Smooth muscle cell (in vitro differentiated cells): ENCODE measurements at regions not wholly inside any gene's neighbourhood (a gene's known extent, or its start where the extent isn't known, plus 50 kb on each side); places are given as distances from the start of the nearest gene placed in this dataset.
A peak's percentile ranks its signal among the peaks of the same experiment; 100 is the strongest.
"Not testable (repeated sequence)": the region's sequence is repeated elsewhere in the genome, so short reads cannot be mapped to it uniquely, and the experiment has no call there.

ENCODE experiments used
- DNase-seq: peaks from one replicate; lab custom pipeline; 2025; ENCODE audit not compliant: unreplicated experiment; lab: John Stamatoyannopoulos, UW
- H2AFZ ChIP-seq: fragments of 200-600 bp; sonication (generic); 2 replicates; pipeline ENCODE4 v1.6.0; 2016; ENCODE audit warnings: antibody characterized with exemption, low read depth, mild to moderate bottlenecking
- H3F3A ChIP-seq: fragments of 200-600 bp; sonication (generic); 2 replicates; pipeline ENCODE4 v1.6.0; 2017; ENCODE audit warnings: antibody characterized with exemption, low read depth
- H3K27ac ChIP-seq: fragments of 200-600 bp; sonication (generic); 2 replicates; pipeline ENCODE4 v1.5.1; 2016; ENCODE audit warnings: low read depth, mild to moderate bottlenecking
- H3K27me3 ChIP-seq: fragments of 200-600 bp; sonication (generic); 2 replicates; pipeline ENCODE4 v1.6.1; 2016; ENCODE audit warnings: low read depth, mild to moderate bottlenecking
- H3K36me3 ChIP-seq: fragments of 200-600 bp; sonication (generic); 2 replicates; pipeline ENCODE4 v1.5.1; 2016; ENCODE audit warnings: low read depth
- H3K4me1 ChIP-seq: fragments of 200-600 bp; sonication (generic); 2 replicates; pipeline ENCODE4 v1.5.1; 2016; ENCODE audit warnings: low read depth
- H3K4me2 ChIP-seq: fragments of 200-600 bp; sonication (generic); 2 replicates; pipeline ENCODE4 v1.6.0; 2016; ENCODE audit warnings: mild to moderate bottlenecking
- H3K4me3 ChIP-seq: fragments of 200-600 bp; sonication (generic); 2 replicates; pipeline ENCODE4 v1.5.1; 2016; ENCODE audit warnings: mild to moderate bottlenecking
- H3K79me2 ChIP-seq: fragments of 200-600 bp; sonication (generic); 2 replicates; pipeline ENCODE4 v1.6.0; 2016; ENCODE audit warnings: low read depth, mild to moderate bottlenecking
- H3K9ac ChIP-seq: fragments of 200-600 bp; sonication (generic); 2 replicates; pipeline ENCODE4 v1.6.0; 2016; ENCODE audit warnings: low read depth
- H3K9me3 ChIP-seq: fragments of 200-600 bp; sonication (generic); replicated peaks from 2 replicates; pipeline ENCODE4 v1.5.1; 2016; ENCODE audit warnings: low read depth
- H4K20me1 ChIP-seq: fragments of 200-600 bp; sonication (generic); 2 replicates; pipeline ENCODE4 v1.6.0; 2016; ENCODE audit warnings: low read depth
- WGBS: methylation state at CpG from one replicate; pipeline ENCODE4 v1.1.7; 2016; ENCODE audit warnings: low lambda C conversion rate; 5-methylcytosine and 5-hydroxymethylcytosine counted together

GRCh38 chr12:8282181-8282580, 54.8 kb upstream of the FAM90A1 start:
- H2AFZ ChIP-seq, H3K4me1 ChIP-seq, DNase-seq, H4K20me1 ChIP-seq, H3K27me3 ChIP-seq, H3K36me3 ChIP-seq, H3K79me2 ChIP-seq, H3F3A ChIP-seq, H3K9me3 ChIP-seq, H3K9ac ChIP-seq: not testable (repeated sequence)
- H3K4me3 ChIP-seq = peak overlapping the region; percentile 32
- WGBS = under 1% methylated on average over 11 of the region's 11 CpGs
- H3K27ac ChIP-seq = peak overlapping the region; percentile 86
- peak overlapping the region; percentile 79 for H3K4me2 ChIP-seq

- DNase-seq, H3K27ac ChIP-seq, H3K4me1 ChIP-seq, H3F3A ChIP-seq, H3K9ac ChIP-seq, H4K20me1 ChIP-seq, H3K4me3 ChIP-seq, H2AFZ ChIP-seq, H3K27me3 ChIP-seq, H3K79me2 ChIP-seq, H3K36me3 ChIP-seq, H3K9me3 ChIP-seq, H3K4me2 ChIP-seq: not testable (repeated sequence)
- 81% methylated on average over 10 of the region's 10 CpGs for WGBS
These were observed 58.3 kb upstream of the FAM90A1 start for GRCh38 chr12:8285681-8286080.

GRCh38 chr12:8291764-8292163, 64.3 kb upstream of the FAM90A1 start:
- not testable (repeated sequence) for H3K9ac ChIP-seq, H3K9me3 ChIP-seq, H4K20me1 ChIP-seq, H3K36me3 ChIP-seq, DNase-seq, H3K4me2 ChIP-seq, H3K27me3 ChIP-seq, H3K79me2 ChIP-seq, H3K27ac ChIP-seq, H3F3A ChIP-seq, H3K4me1 ChIP-seq, H3K4me3 ChIP-seq, H2AFZ ChIP-seq
- 90% methylated on average over 11 of the region's 11 CpGs for WGBS

GRCh38 chr12:8294662-8295061, 67.2 kb upstream of the FAM90A1 start:
- not testable (repeated sequence) for H3K4me3 ChIP-seq, H3F3A ChIP-seq, H4K20me1 ChIP-seq, H3K4me1 ChIP-seq, H3K9me3 ChIP-seq, H3K9ac ChIP-seq, H3K27me3 ChIP-seq, DNase-seq, H3K36me3 ChIP-seq, H3K79me2 ChIP-seq, H3K4me2 ChIP-seq, H3K27ac ChIP-seq, H2AFZ ChIP-seq
- 82% methylated on average over 6 of the region's 7 CpGs for WGBS

GRCh38 chr12:8308611-8309010, 81.2 kb upstream of the FAM90A1 start:
- not testable (repeated sequence) for H3K27ac ChIP-seq, H3K9ac ChIP-seq, H3K36me3 ChIP-seq, H2AFZ ChIP-seq, H3K4me1 ChIP-seq, H3K4me2 ChIP-seq, H3K4me3 ChIP-seq, DNase-seq, H4K20me1 ChIP-seq, H3K79me2 ChIP-seq, H3K27me3 ChIP-seq, H3F3A ChIP-seq, H3K9me3 ChIP-seq
- WGBS = 67% methylated on average over 3 of the region's 10 CpGs

- H3K36me3 ChIP-seq, H3K9ac ChIP-seq, H2AFZ ChIP-seq, H4K20me1 ChIP-seq, H3F3A ChIP-seq, H3K79me2 ChIP-seq, H3K9me3 ChIP-seq, DNase-seq, H3K4me2 ChIP-seq, H3K27ac ChIP-seq, H3K27me3 ChIP-seq, H3K4me3 ChIP-seq: not testable (repeated sequence)
- peaks cover 12% of the 10 kb centered on the region for H3K4me1 ChIP-seq
- WGBS = 94% methylated on average over 4 of the region's 4 CpGs
These were observed 88.6 kb upstream of the FAM90A1 start for GRCh38 chr12:8315997-8316396.

- H3K79me2 ChIP-seq, H3K4me3 ChIP-seq, H3K27ac ChIP-seq, H3K27me3 ChIP-seq, H3K9me3 ChIP-seq, H2AFZ ChIP-seq, H3K36me3 ChIP-seq, DNase-seq, H3K9ac ChIP-seq, H4K20me1 ChIP-seq, H3F3A ChIP-seq: not testable (repeated sequence)
- H3K4me2 ChIP-seq = peak overlapping the region; percentile 51
- peaks cover 15% of the 10 kb centered on the region for H3K4me1 ChIP-seq
- WGBS = 26% methylated on average over 5 of the region's 5 CpGs
These were observed 90.3 kb upstream of the FAM90A1 start for GRCh38 chr12:8317675-8318074.

- H2AFZ ChIP-seq, H3K9me3 ChIP-seq, H4K20me1 ChIP-seq, H3K27me3 ChIP-seq, H3K79me2 ChIP-seq, DNase-seq, H3F3A ChIP-seq, H3K36me3 ChIP-seq: not testable (repeated sequence)
- Histone ChIP-seq H3K4me3 (peak overlapping the region; percentile 11), H3K4me2 (peak overlapping the region; percentile 75), H3K4me1 (peaks cover 15% of the 10 kb centered on the region), H3K9ac (peak overlapping the region; percentile 69), H3K27ac (peak overlapping the region; percentile 65)
- 28% methylated on average over 11 of the region's 11 CpGs for WGBS
These were observed 92.9 kb upstream of the FAM90A1 start for GRCh38 chr12:8320251-8320730.

GRCh38 chr12:8320791-8321370, 93.5 kb upstream of the FAM90A1 start:
- DNase-seq, H3F3A ChIP-seq, H3K79me2 ChIP-seq, H3K27me3 ChIP-seq, H3K36me3 ChIP-seq, H3K9me3 ChIP-seq, H4K20me1 ChIP-seq, H2AFZ ChIP-seq: not testable (repeated sequence)
- Histone ChIP-seq H3K27ac (peak overlapping the region; percentile 65), H3K9ac (peak overlapping the region; percentile 69), H3K4me1 (peaks cover 15% of the 10 kb centered on the region), H3K4me2 (peak overlapping the region; percentile 75), H3K4me3 (peak overlapping the region; percentile 11)
- WGBS = 28% methylated on average over 7 of the region's 7 CpGs
